MM.1S (cell line): ENCODE measurements at regions not wholly inside any gene's neighbourhood (a gene's known extent, or its start where the extent isn't known, plus 50 kb on each side); places are given as distances from the start of the nearest gene placed in this dataset.

Experiments used
- DNase-seq: peaks from one replicate; pipeline ENCODE4 v3.0.0-alpha.2; 2015
- H2AFZ ChIP-seq: fragments of 300-600 bp; sonication (generic); 2 replicates; pipeline ENCODE4 v1.6.0; 2016; ENCODE audit warnings: antibody characterized with exemption, low read length
- H3F3A ChIP-seq: fragments of 300-600 bp; sonication (generic); 2 replicates; pipeline ENCODE4 v1.6.1; 2016; ENCODE audit warnings: mild to moderate bottlenecking, antibody characterized with exemption, low read length, moderate library complexity, mixed read lengths; ENCODE audit not compliant: insufficient read depth
- H3K27ac ChIP-seq: fragments of 300-600 bp; sonication (generic); 2 replicates; pipeline ENCODE4 v1.5.1; 2016; ENCODE audit warnings: mild to moderate bottlenecking, low read length
- H3K27me3 ChIP-seq: fragments of 300-600 bp; sonication (generic); replicated peaks from 2 replicates; pipeline ENCODE4 v1.6.0; 2016; ENCODE audit warnings: low read length; ENCODE audit not compliant: insufficient read depth
- H3K36me3 ChIP-seq: fragments of 300-600 bp; sonication (generic); replicated peaks from 2 replicates; pipeline ENCODE4 v1.6.1; 2016; ENCODE audit warnings: mild to moderate bottlenecking, low read length, mixed read lengths; ENCODE audit not compliant: insufficient read depth
- H3K4me1 ChIP-seq: fragments of 300-600 bp; sonication (generic); 2 replicates; pipeline ENCODE4 v1.6.1; 2016; ENCODE audit warnings: low read length, mixed read lengths
- H3K4me2 ChIP-seq: fragments of 300-600 bp; sonication (generic); 2 replicates; pipeline ENCODE4 v1.6.0; 2016; ENCODE audit warnings: low read depth, low read length
- H3K4me3 ChIP-seq: fragments of 300-600 bp; sonication (generic); 2 replicates; pipeline ENCODE4 v1.5.1; 2016; ENCODE audit warnings: low read length, mixed read lengths
- H3K79me2 ChIP-seq: fragments of 300-600 bp; sonication (generic); 2 replicates; pipeline ENCODE4 v1.6.1; 2016; ENCODE audit warnings: mixed run types, low read length, mixed read lengths
- H3K9ac ChIP-seq: fragments of 300-600 bp; sonication (generic); 2 replicates; pipeline ENCODE4 v1.6.1; 2016; ENCODE audit warnings: low read length, mixed read lengths
- H3K9me2 ChIP-seq: fragments of 300-600 bp; sonication (generic); replicated peaks from 2 replicates; pipeline ENCODE4 v1.6.1; 2016; ENCODE audit warnings: mild to moderate bottlenecking, low read length, mixed read lengths; ENCODE audit not compliant: insufficient read depth
- H3K9me3 ChIP-seq: fragments of 300-600 bp; sonication (generic); replicated peaks from 2 replicates; pipeline ENCODE4 v1.6.1; 2016; ENCODE audit warnings: mild to moderate bottlenecking, low read length, mixed read lengths; ENCODE audit not compliant: insufficient read depth
- H4K20me1 ChIP-seq: fragments of 300-600 bp; sonication (generic); 2 replicates; pipeline ENCODE4 v1.6.1; 2016; ENCODE audit warnings: mild to moderate bottlenecking, low read length, moderate library complexity, mixed read lengths; ENCODE audit not compliant: insufficient read depth
- CTCF ChIP-seq: fragments of 300-600 bp; sonication (generic); IDR thresholded peaks from 2 replicates; pipeline ENCODE4 v1.5.1; 2016; ENCODE audit warnings: antibody characterized with exemption, low read length, mixed read lengths
- EZH2 ChIP-seq: fragments of 300-600 bp; sonication (generic); optimal IDR thresholded peaks from 2 replicates; pipeline ENCODE3; 2017; ENCODE audit warnings: low read depth, mild to moderate bottlenecking, antibody characterized with exemption, low read length, mixed read lengths
- EZH2phosphoT487 ChIP-seq: fragments of 300-600 bp; sonication (generic); IDR thresholded peaks from 2 replicates; pipeline ENCODE4 v1.6.1; 2018; ENCODE audit warnings: antibody characterized with exemption, low read length

GRCh38 chr17:79368521-79368920 lies 242.3 kb downstream of the RBFOX3 start:
- H2AFZ ChIP-seq, result no peak overlapping the region
- H3K9me2 ChIP-seq, result no peaks in the 10 kb centered on the region
- no peak overlapping the region for H3K27ac ChIP-seq
- no peak overlapping the region for H3K9ac ChIP-seq
- H3K9me3 ChIP-seq, result no peaks in the 10 kb centered on the region
- no peaks in the 10 kb centered on the region for H3K36me3 ChIP-seq
- no peaks in the 10 kb centered on the region for H3F3A ChIP-seq
- no peak overlapping the region for H3K4me3 ChIP-seq
- H3K27me3 ChIP-seq, result peaks cover 99% of the 10 kb centered on the region
- H3K4me2 ChIP-seq, result no peak overlapping the region
- H3K79me2 ChIP-seq, result no peaks in the 10 kb centered on the region
- TF ChIP-seq EZH2 (no peak), CTCF (no peak), EZH2phosphoT487 (no peak)
- no peaks in the 10 kb centered on the region for H3K4me1 ChIP-seq
- no peaks in the 10 kb centered on the region for H4K20me1 ChIP-seq
- no peak for DNase-seq

- Histone ChIP-seq H2AFZ (no peak overlapping the region), H3K79me2 (no peaks in the 10 kb centered on the region), H3K4me3 (no peak overlapping the region), H3K27ac (no peak overlapping the region), H3K4me1 (no peaks in the 10 kb centered on the region), H3K36me3 (no peaks in the 10 kb centered on the region), H3K9me2 (no peaks in the 10 kb centered on the region), H3K9me3 (no peaks in the 10 kb centered on the region), H3K27me3 (peaks cover 99% of the 10 kb centered on the region), H4K20me1 (no peaks in the 10 kb centered on the region), H3F3A (no peaks in the 10 kb centered on the region), H3K9ac (no peak overlapping the region), H3K4me2 (no peak overlapping the region)
- DNase-seq, result no peak
- TF ChIP-seq CTCF (no peak), EZH2phosphoT487 (no peak), EZH2 (no peak)
These were observed 243.8 kb downstream of the RBFOX3 start for GRCh38 chr17:79366988-79367571.

- Histone ChIP-seq H3K4me1 (no peaks in the 10 kb centered on the region), H3K27me3 (peaks cover 99% of the 10 kb centered on the region)
These were observed 244.7 kb downstream of the RBFOX3 start for GRCh38 chr17:79365836-79366770.

More at GRCh38 chr17:79365836-79366770, 244.7 kb downstream of the RBFOX3 start:
- Histone ChIP-seq H2AFZ (no peak overlapping the region), H3K4me2 (no peak overlapping the region), H3K36me3 (no peaks in the 10 kb centered on the region), H3K9me2 (no peaks in the 10 kb centered on the region), H3K9ac (no peak overlapping the region), H3K4me3 (no peak overlapping the region), H4K20me1 (no peaks in the 10 kb centered on the region), H3K79me2 (no peaks in the 10 kb centered on the region), H3K9me3 (no peaks in the 10 kb centered on the region), H3K27ac (no peak overlapping the region), H3F3A (no peaks in the 10 kb centered on the region)
- no peak for DNase-seq
- TF ChIP-seq EZH2, result no peak
- TF ChIP-seq EZH2phosphoT487, result no peak
- TF ChIP-seq CTCF, result no peak
